ENCODE measurements at regions not wholly inside any gene's neighbourhood (a gene's known extent, or its start where the extent isn't known, plus 50 kb on each side); places are given as distances from the start of the nearest gene placed in this dataset.

- no peak for DNase-seq (ENCODE audit: low spot score)
- H3K4me3 ChIP-seq, result no peak overlapping the region
- H3K27ac ChIP-seq, result no peak overlapping the region
- no peak for TF ChIP-seq CTCF (IDR thresholded peaks at IDR 0.05)
These were observed 292.9 kb upstream of the ZFP64 start for GRCh38 chr20:52484438-52484837.

DNA sequence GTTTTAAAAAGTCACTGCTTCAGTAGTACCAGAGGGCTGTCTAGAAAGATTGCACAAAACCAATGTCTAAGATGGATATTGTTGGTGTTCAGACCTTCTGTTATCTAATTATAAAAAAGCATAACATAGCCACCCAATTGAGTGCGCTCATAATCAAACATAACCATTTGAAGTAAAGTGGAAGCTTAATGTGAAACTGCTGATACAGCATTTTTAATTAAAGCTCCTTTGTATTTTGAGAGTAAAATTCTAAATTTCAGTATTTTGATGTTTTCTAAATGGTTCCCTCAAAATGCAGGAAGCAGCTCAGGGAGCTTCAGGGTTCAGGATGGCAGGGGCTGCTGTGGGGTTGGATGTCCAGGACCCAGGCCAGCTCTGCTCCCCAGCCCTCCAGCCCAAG, 291.8 kb upstream of the ZFP64 start:
- H3K27ac ChIP-seq, result no peak overlapping the region
- no peak for TF ChIP-seq CTCF (IDR thresholded peaks at IDR 0.05)
- no peak for DNase-seq (ENCODE audit: low spot score)

GRCh38 chr20:52482044-52482443, 290.5 kb upstream of the ZFP64 start:
- no peak overlapping the region for H3K27ac ChIP-seq
- TF ChIP-seq CTCF (IDR thresholded peaks at IDR 0.05), result no peak
- no peak overlapping the region for H3K4me3 ChIP-seq
- DNase-seq (ENCODE audit: low spot score), result no peak

More for the DNA sequence above, 291.8 kb upstream of the ZFP64 start:
- no peak overlapping the region for H3K4me3 ChIP-seq

GRCh38 chr20:52481443-52481842, 289.9 kb upstream of the ZFP64 start:
- no peak overlapping the region for H3K27ac ChIP-seq
- no peak for DNase-seq (ENCODE audit: low spot score)
- TF ChIP-seq CTCF (IDR thresholded peaks at IDR 0.05), result no peak
- H3K4me3 ChIP-seq, result no peak overlapping the region

DNA sequence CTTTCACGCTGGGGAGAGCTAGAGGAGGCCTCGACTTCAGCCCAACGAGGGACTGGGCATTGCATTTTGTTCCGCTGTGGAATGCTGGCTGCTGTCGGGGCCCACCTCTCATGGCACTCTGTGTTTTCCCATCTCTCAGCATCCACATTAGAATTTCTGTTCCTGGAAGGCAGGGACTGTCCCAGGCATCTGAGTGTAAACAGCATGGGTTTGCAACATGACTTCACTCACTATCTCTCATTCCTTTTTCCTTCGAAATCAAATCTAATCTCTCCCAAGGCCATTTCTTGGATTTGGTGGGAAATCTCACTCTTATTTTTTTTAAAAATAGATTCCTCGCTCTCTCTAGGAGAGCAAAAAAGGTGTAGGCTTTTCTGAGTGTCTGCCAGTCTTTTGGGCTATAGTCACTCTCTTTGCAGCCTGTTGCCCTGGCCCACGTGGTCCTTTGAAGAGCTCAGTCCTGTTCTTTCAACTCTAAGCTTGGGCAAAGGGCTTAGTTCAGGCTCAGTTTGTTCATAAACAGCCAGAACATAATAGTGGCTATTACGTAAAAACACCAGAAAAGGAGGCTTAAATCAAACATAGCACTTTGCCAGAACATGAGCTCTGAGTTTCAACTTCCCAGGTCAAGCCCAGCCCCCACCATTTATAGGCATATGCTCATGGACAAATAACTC, 284.6 kb upstream of the ZFP64 start:
- no peak for DNase-seq (ENCODE audit: low spot score)
- no peak overlapping the region for H3K27ac ChIP-seq
- no peak overlapping the region for H3K4me3 ChIP-seq
- no peak for TF ChIP-seq CTCF (IDR thresholded peaks at IDR 0.05)

- no peak for TF ChIP-seq CTCF (IDR thresholded peaks at IDR 0.05)
- Histone ChIP-seq H3K27ac (no peak overlapping the region), H3K4me3 (no peak overlapping the region)
- no peak for DNase-seq (ENCODE audit: low spot score)
These were observed 281.6 kb upstream of the ZFP64 start for GRCh38 chr20:52473186-52473585.

DNA sequence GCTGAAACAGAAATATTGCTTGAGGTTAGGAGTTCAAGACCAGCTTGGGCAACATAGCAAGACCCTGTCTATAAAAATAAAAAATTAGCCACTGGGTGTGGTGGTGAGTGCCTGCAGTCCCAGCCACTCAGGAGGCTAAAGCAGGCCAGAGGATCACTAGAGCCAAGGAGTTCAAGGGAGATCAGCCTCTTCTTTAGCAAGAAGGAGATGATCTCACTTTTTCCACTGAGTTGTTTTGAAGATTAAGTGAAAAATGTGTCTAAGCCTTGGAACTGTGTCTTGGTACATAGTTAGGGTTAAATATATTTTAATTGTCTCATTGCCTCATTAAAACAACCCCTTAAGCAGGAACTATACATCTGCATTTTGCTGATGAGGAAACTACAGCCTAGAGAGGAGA, 279.0 kb upstream of the ZFP64 start:
- Histone ChIP-seq H3K27ac (no peak overlapping the region), H3K4me3 (no peak overlapping the region)
- no peak for DNase-seq (ENCODE audit: low spot score)
- no peak for TF ChIP-seq CTCF (IDR thresholded peaks at IDR 0.05)

All from coronary artery (tissue), 2 donors.